Retinal pigment epithelial cell (primary cell): ENCODE measurements at regions not wholly inside any gene's neighbourhood (a gene's known extent, or its start where the extent isn't known, plus 50 kb on each side); places are given as distances from the start of the nearest gene placed in this dataset.

ENCODE experiments used
- DNase-seq: peaks from one replicate; pipeline ENCODE4 v3.0.0-alpha.2; 2010; ENCODE audit warnings: low read depth
- H3K4me3 ChIP-seq: 2 replicates; pipeline ENCODE4 v1.5.1; 2011; ENCODE audit warnings: mild to moderate bottlenecking, low read length, control low read depth, moderate library complexity
- CTCF ChIP-seq: conservative IDR thresholded peaks from 2 replicates; pipeline ENCODE4 v1.5.1; 2011; ENCODE audit warnings: low read depth, low read length, control low read depth, inconsistent platforms

- no peak for DNase-seq
- no peak overlapping the region for H3K4me3 ChIP-seq
- TF ChIP-seq CTCF, result no peak
These were observed 405.1 kb upstream of the KLF4 start for GRCh38 chr9:107894572-107895261.

GRCh38 chr9:107890921-107891465 is 401.4 kb upstream of the KLF4 start:
- no peak for DNase-seq
- H3K4me3 ChIP-seq, result no peak overlapping the region
- TF ChIP-seq CTCF, result no peak

GRCh38 chr9:107888773-107889227 is 399.2 kb upstream of the KLF4 start:
- no peak overlapping the region for H3K4me3 ChIP-seq
- DNase-seq, result no peak
- no peak for TF ChIP-seq CTCF

GRCh38 chr9:107886826-107887225 is 397.3 kb upstream of the KLF4 start:
- TF ChIP-seq CTCF, result no peak
- DNase-seq, result no peak
- no peak overlapping the region for H3K4me3 ChIP-seq

GRCh38 chr9:107883496-107884124 is 394.0 kb upstream of the KLF4 start:
- TF ChIP-seq CTCF, result no peak
- DNase-seq, result no peak
- no peak overlapping the region for H3K4me3 ChIP-seq

- TF ChIP-seq CTCF, result no peak
- H3K4me3 ChIP-seq, result no peak overlapping the region
- DNase-seq, result no peak
These were observed 392.2 kb upstream of the KLF4 start for GRCh38 chr9:107881626-107882300.
